Loucy (cell line): ENCODE measurements at regions not wholly inside any gene's neighbourhood (a gene's known extent, or its start where the extent isn't known, plus 50 kb on each side); places are given as distances from the start of the nearest gene placed in this dataset.

Source experiments
- EZH2phosphoT487 ChIP-seq: fragments of 200-600 bp; IDR thresholded peaks from 2 replicates; pipeline ENCODE4 v1.6.1; 2018; ENCODE audit warnings: antibody characterized with exemption, mild to moderate bottlenecking, moderate library complexity, borderline replicate concordance
- TF ChIP-seq, protein P1 (sequence below): fragments of 200-600 bp; sonication (generic); conservative IDR thresholded peaks from 2 replicates; pipeline ENCODE4 v1.5.1; 2014; ENCODE audit warnings: mild to moderate bottlenecking, antibody characterized with exemption, low read length

DNA sequence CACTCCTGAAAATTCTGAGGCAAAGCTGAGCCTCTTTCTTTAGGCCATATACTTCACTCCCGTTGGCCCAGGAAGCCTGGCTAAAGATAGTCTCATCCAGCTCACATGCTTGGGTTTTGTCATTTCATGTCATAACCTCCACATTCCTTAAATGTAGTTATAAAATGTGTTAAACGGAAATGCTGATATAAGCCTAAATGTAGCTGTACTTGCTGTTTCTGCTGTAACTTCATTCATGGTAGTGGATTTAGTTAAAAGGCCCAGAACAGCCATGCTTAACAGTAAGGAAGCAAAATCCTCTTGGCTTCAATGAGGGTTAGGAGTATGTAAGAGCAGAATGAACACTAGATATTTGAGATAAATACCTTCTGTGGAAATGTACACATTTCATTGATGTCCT is 135.8 kb upstream of the TMEM161B start:
- TF ChIP-seq, protein P1, sequence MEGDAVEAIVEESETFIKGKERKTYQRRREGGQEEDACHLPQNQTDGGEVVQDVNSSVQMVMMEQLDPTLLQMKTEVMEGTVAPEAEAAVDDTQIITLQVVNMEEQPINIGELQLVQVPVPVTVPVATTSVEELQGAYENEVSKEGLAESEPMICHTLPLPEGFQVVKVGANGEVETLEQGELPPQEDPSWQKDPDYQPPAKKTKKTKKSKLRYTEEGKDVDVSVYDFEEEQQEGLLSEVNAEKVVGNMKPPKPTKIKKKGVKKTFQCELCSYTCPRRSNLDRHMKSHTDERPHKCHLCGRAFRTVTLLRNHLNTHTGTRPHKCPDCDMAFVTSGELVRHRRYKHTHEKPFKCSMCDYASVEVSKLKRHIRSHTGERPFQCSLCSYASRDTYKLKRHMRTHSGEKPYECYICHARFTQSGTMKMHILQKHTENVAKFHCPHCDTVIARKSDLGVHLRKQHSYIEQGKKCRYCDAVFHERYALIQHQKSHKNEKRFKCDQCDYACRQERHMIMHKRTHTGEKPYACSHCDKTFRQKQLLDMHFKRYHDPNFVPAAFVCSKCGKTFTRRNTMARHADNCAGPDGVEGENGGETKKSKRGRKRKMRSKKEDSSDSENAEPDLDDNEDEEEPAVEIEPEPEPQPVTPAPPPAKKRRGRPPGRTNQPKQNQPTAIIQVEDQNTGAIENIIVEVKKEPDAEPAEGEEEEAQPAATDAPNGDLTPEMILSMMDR = no peak
- no peak for TF ChIP-seq EZH2phosphoT487
